Activated naive CD8-positive, alpha-beta T cell treated with anti-CD3 and anti-CD28 coated beads, Interleukin-2, amount 10 ng/mL, durations not matched to agents 7 days and 5 days (primary cell): ENCODE measurements at regions not wholly inside any gene's neighbourhood (a gene's known extent, or its start where the extent isn't known, plus 50 kb on each side); places are given as distances from the start of the nearest gene placed in this dataset.
"Not testable (repeated sequence)": the region's sequence is repeated elsewhere in the genome, so short reads cannot be mapped to it uniquely, and the experiment has no call there.

Experiments used
- ATAC-seq: fragments of 150-1000 bp; cut with Tn5 transposase; one replicate; pipeline ENCODE4 v1.10.0; 2021; ENCODE audit warnings: low read depth, moderate library complexity
- POLR2A ChIA-PET: fragments of 350-600 bp; sonication (Branson Sonifier 250); formaldehyde crosslinking; loops from one replicate; lab custom pipeline; 2021; ENCODE audit warnings: antibody characterized with exemption; lab: Charles Lee
- DNase-seq: peaks from one replicate; pipeline ENCODE4 v3.0.0; 2021
- H3K27ac Mint-ChIP-seq: one replicate; pipeline ENCODE4 v1.8.0; 2022; ENCODE audit warnings: mild to moderate bottlenecking, mixed read lengths
- H3K27me3 Mint-ChIP-seq: one replicate; pipeline ENCODE4 v1.8.0; 2022; ENCODE audit warnings: mild to moderate bottlenecking, moderate library complexity, mixed read lengths
- H3K36me3 Mint-ChIP-seq: one replicate; pipeline ENCODE4 v1.8.0; 2021; ENCODE audit warnings: mild to moderate bottlenecking, mixed read lengths
- H3K4me1 Mint-ChIP-seq: one replicate; pipeline ENCODE4 v1.8.0; 2021; ENCODE audit warnings: mixed read lengths
- H3K4me3 Mint-ChIP-seq: one replicate; pipeline ENCODE4 v1.8.0; 2022; ENCODE audit warnings: mild to moderate bottlenecking, moderate library complexity, mixed read lengths
- H3K9me3 Mint-ChIP-seq: one replicate; pipeline ENCODE4 v1.8.0; 2021; ENCODE audit warnings: mixed read lengths

DNA sequence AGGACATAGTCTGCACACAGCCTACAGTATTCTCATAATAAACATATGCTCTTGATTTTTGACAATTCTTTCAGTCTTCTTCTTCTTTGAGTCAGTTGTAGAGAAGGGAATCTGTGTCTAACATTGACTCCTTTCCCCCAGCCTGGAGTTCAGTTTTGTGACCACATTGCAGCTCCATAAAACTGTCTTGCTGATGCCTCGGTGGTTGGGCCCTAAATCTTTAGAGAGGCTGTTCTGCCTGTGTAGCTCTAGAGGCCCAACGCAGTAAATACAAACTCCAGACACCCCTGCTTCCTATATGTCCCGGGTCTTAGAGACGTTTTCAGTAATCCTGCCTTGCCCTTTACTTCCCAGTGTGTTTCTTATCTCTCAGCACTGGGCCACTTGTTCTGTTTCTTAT is 639.5 kb upstream of the AADAT start:
- DNase-seq (no peak), ATAC-seq (no peak)
- Mint-ChIP-seq H3K9me3 (peaks cover 1% of the 10 kb centered on the region), H3K27me3 (no peaks in the 10 kb centered on the region), H3K4me1 (no peaks in the 10 kb centered on the region), H3K4me3 (no peak overlapping the region), H3K36me3 (no peaks in the 10 kb centered on the region), H3K27ac (no peak overlapping the region)
- POLR2A ChIA-PET: no interaction called here

DNA sequence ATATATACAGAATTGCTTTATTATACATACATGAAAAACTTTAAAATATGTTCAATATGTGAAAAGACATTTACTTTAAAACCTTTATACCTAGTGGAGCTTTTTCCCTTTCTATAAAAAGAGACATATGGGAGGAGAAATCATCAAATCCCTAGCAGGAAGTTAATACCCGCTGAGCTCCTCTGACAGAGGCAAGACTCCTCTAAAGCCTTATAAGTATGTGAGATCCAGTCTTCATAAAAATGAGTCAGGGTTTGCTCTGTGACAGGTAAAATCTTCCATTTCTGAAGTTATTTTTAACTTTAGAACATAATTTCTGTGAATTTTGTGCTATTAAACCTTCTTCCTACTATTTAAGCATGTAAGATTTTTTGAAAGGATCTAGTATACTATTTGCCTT is 634.4 kb upstream of the AADAT start:
- POLR2A ChIA-PET: no interaction called here
- no peak for DNase-seq
- H3K4me1 Mint-ChIP-seq: no peaks in the 10 kb centered on the region
- H3K36me3 Mint-ChIP-seq: no peaks in the 10 kb centered on the region
- no peak for ATAC-seq
- H3K27me3 Mint-ChIP-seq: no peaks in the 10 kb centered on the region
- no peak overlapping the region for H3K4me3 Mint-ChIP-seq
- no peak overlapping the region for H3K27ac Mint-ChIP-seq
- peaks cover 3% of the 10 kb centered on the region for H3K9me3 Mint-ChIP-seq

DNA sequence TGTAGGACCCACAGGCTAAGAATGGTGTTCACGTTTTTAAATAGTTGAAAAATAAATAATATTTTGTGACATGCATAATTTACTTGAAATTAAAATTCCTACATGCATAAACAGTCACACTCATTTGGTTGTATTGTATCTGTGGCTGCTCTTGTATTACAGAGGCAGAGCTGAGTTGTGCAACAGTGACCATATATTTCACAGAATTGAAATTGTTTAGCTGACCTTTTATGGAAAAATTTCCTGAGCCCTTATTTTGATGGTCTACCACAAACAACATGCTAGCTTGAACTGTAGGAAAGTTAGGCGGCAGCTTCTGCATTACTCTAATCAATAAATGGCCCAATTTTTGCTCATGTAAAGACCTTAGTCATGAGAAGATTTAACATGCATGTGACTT is 633.4 kb upstream of the AADAT start:
- DNase-seq (no peak), ATAC-seq (no peak)
- POLR2A ChIA-PET: no interaction called here

DNA sequence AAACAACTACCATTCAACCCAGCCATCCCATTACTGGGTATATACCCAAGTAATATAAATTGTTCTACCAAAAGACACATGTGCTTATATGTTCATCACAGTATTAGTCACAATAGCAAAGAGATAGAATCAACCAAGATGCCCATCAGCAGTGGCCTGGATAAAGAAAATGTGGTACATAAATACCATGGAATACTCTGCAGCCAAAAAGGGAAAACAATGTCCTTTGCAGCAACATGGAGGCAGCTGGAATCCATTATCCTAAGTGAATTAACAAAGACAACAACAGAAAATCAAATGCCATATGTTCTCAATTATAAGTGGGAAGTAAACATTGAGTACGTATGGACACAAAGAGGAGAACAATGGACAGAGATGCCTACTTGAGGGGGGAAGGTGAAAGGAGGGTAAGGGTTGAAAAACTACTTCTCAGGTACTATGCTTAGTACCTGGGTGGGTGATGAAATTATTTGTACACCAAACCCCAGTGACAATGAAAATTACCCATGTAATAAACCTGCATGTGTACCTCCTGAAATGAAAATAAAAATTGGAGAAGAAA is 632.1 kb upstream of the AADAT start:
- peaks cover 2% of the 10 kb centered on the region for H3K9me3 Mint-ChIP-seq
- no peaks in the 10 kb centered on the region for H3K27me3 Mint-ChIP-seq
- no peak for DNase-seq
- H3K4me1 Mint-ChIP-seq: no peaks in the 10 kb centered on the region
- no peak overlapping the region for H3K27ac Mint-ChIP-seq
- no peak overlapping the region for H3K4me3 Mint-ChIP-seq
- no peaks in the 10 kb centered on the region for H3K36me3 Mint-ChIP-seq
- no peak for ATAC-seq
- POLR2A ChIA-PET: no interaction called here

More for the DNA sequence above, 633.4 kb upstream of the AADAT start:
- peaks cover 2% of the 10 kb centered on the region for H3K9me3 Mint-ChIP-seq
- H3K27ac Mint-ChIP-seq: no peak overlapping the region
- H3K27me3 Mint-ChIP-seq: no peaks in the 10 kb centered on the region
- H3K4me3 Mint-ChIP-seq: no peak overlapping the region
- no peaks in the 10 kb centered on the region for H3K36me3 Mint-ChIP-seq
- H3K4me1 Mint-ChIP-seq: no peaks in the 10 kb centered on the region

DNA sequence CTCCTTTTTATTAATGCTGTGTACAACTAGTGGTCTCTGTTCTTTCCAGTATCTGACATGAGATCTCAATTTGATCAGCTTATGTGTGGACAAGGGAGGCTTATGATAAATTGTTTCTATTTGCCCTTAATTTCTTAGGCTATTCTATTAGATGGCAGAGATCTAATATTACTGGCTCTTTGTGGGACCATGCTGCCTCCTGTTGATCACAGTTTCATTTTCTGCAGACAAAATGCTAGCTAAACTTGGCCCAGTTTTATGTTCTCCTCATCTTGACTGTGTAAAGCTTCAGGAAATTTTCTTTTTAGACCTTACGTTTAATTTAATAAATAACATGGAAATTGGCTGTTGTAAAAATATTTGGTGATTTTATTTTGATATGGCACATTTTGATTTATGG is 627.1 kb upstream of the AADAT start:
- Mint-ChIP-seq H3K9me3 (peaks cover 5% of the 10 kb centered on the region), H3K27me3 (no peaks in the 10 kb centered on the region), H3K36me3 (no peaks in the 10 kb centered on the region), H3K4me1 (no peaks in the 10 kb centered on the region), H3K4me3 (no peak overlapping the region), H3K27ac (no peak overlapping the region)
- POLR2A ChIA-PET: no interaction called here
- ATAC-seq (no peak), DNase-seq (no peak)

DNA sequence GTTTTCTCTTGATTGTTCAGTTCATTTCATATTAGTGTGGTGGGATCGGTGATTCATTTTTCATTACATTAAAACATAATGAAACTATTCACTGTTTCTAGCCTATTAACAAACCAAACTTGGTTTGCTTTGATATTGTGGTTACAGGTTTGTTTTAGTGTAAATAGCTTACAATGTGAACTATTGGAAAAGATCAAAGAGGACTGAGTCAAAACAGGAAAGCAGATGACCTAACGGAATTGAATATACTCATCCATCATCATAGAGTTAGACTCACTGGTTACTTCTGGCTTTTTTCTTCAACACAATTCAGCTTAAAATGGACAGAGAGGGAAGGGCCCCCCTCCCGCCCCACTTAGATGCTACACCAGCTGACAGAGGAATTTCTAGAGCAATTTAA is 616.2 kb upstream of the AADAT start:
- POLR2A ChIA-PET: no interaction called here
- no peak for DNase-seq
- no peaks in the 10 kb centered on the region for H3K4me1 Mint-ChIP-seq
- no peak for ATAC-seq
- H3K9me3 Mint-ChIP-seq: no peaks in the 10 kb centered on the region
- H3K27ac Mint-ChIP-seq: no peak overlapping the region
- H3K4me3 Mint-ChIP-seq: no peak overlapping the region
- no peaks in the 10 kb centered on the region for H3K36me3 Mint-ChIP-seq
- no peaks in the 10 kb centered on the region for H3K27me3 Mint-ChIP-seq

DNA sequence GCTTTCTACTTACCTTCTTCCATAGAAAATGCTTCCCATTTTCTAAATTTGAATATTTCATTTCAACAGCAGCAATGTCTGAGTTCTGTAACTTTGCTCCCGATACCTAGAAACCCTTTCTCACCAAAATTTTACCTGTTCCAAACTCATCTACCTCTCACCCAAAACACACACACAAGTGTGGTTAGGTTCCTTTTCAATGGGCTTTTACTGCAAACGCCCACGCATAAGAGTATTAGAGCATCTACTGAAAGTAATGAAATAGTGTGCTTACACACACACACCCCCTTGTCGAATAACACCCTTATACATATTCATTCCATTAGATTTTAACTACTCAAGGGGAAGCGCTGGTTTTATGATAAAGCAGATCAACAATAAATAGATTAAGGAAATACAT is 610.3 kb upstream of the AADAT start:
- ATAC-seq (no peak), DNase-seq (no peak)
- Mint-ChIP-seq H3K9me3 (peaks cover 2% of the 10 kb centered on the region), H3K36me3 (no peaks in the 10 kb centered on the region), H3K27ac (no peak overlapping the region), H3K4me3 (no peak overlapping the region), H3K4me1 (no peaks in the 10 kb centered on the region), H3K27me3 (no peaks in the 10 kb centered on the region)
- POLR2A ChIA-PET: no interaction called here

DNA sequence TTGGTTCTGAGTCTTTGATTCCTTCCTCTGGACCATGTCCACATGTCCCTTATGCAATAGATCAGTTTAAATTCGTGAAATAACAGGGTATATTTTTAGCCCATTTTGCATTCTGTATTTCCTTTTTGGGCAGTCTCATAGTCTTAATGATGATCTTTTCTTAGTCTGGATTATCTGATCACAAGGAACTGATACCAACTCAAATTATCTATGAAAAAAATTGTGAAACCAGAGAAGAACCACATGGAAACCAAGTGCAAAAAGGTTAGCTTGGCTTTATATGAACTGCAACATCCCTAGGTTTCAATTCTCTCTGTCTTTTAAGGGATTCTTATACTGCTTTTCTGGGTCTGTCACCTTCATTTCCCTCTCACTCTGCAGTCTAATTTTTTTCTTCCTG is 608.6 kb upstream of the AADAT start:
- POLR2A ChIA-PET: no interaction called here
- no peak for ATAC-seq
- Mint-ChIP-seq H3K4me3 (no peak overlapping the region), H3K4me1 (no peaks in the 10 kb centered on the region), H3K27me3 (no peaks in the 10 kb centered on the region), H3K27ac (no peak overlapping the region), H3K9me3 (peaks cover 2% of the 10 kb centered on the region), H3K36me3 (no peaks in the 10 kb centered on the region)
- DNase-seq: no peak

DNA sequence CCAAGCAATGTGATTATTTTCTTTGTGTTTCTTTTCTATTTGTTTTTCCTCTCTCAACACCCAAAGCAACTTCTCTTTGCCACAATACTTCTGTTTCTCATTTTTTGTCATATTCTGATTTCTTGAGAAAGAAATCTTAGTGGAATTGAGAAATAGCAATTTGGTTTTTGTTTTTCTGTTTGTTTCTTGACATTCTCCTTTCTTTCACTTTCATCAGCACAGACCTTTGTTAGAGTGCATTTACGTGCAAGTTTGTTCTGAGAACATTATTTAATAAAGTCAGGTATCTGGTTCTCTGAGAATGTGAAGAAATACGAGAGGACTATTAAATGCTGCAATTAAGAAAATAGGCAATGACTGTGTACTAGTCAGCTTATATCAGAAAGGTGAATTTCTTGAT is 608.1 kb upstream of the AADAT start:
- Mint-ChIP-seq H3K27me3 (no peaks in the 10 kb centered on the region), H3K36me3 (no peaks in the 10 kb centered on the region), H3K4me1 (no peaks in the 10 kb centered on the region), H3K4me3 (no peak overlapping the region), H3K27ac (no peak overlapping the region), H3K9me3 (peaks cover 2% of the 10 kb centered on the region)
- ATAC-seq: no peak
- no peak for DNase-seq
- POLR2A ChIA-PET: no interaction called here

DNA sequence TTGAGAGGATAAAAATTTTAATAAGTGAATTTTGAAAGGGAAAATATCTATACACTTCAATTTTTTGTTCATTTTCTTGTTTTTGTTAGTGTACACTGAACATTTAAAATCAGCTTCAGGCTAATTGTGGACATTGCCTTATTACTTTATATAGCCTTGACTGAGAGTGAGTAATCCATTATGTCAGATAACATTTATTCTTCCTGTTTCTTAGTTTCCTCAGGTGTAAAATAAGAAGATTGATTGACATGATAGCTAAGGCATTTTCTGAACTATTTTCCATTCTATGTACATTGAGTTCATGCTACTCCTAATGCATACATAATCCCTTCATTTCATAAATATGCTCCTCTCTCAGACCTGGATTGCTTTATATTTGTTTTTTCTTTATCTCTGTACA is 607.3 kb upstream of the AADAT start:
- peaks cover 2% of the 10 kb centered on the region for H3K9me3 Mint-ChIP-seq
- H3K36me3 Mint-ChIP-seq: no peaks in the 10 kb centered on the region
- POLR2A ChIA-PET: no interaction called here
- no peaks in the 10 kb centered on the region for H3K4me1 Mint-ChIP-seq
- no peak overlapping the region for H3K27ac Mint-ChIP-seq
- DNase-seq: no peak
- H3K27me3 Mint-ChIP-seq: no peaks in the 10 kb centered on the region
- H3K4me3 Mint-ChIP-seq: no peak overlapping the region
- ATAC-seq: no peak

DNA sequence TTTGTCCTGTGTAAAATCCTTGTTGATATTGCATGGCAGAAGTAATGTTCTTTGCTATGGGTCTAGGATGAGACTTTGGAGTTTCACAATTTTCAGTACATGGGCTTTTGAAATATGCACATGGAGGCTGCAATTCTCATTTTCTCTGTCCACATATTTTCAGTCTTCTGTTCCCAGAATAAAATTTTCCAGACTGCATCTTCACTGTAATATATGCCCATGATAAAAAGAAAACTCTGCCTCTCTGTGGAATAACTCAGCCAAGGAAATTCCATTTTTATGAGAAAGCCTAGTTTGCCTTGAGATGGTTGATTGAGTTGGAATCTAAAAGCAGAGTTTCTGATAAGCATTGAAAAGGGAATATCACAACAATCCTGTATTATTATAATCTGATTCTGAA is 601.4 kb upstream of the AADAT start:
- Mint-ChIP-seq H3K27ac (no peak overlapping the region), H3K9me3 (peaks cover 2% of the 10 kb centered on the region), H3K4me3 (no peak overlapping the region), H3K4me1 (no peaks in the 10 kb centered on the region), H3K27me3 (no peaks in the 10 kb centered on the region), H3K36me3 (no peaks in the 10 kb centered on the region)
- no peak for ATAC-seq
- DNase-seq: no peak
- POLR2A ChIA-PET: no interaction called here

DNA sequence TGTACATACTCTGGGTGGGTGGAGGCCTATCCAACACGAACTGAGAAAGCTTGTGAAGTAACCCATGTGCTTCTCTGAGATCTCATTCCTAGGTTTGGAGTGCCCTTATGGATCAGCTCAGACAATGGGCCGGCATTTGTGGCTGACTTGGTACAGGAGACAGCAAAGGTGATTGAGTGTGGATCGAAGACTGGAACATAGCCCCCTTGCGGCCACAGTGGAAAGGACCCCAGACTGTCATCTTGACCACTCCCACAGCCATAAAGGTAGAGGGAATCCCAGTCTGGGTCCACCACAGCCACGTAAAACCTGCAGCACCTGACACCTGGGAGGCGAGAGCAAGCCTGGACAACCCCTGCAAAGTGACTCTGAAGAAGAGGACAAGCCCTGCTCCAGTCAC is 598.0 kb upstream of the AADAT start:
- H3K4me1 Mint-ChIP-seq: no peaks in the 10 kb centered on the region
- POLR2A ChIA-PET: no interaction called here
- ATAC-seq (no peak), DNase-seq (no peak)
- no peak overlapping the region for H3K27ac Mint-ChIP-seq
- H3K4me3 Mint-ChIP-seq: no peak overlapping the region
- no peaks in the 10 kb centered on the region for H3K36me3 Mint-ChIP-seq
- no peaks in the 10 kb centered on the region for H3K9me3 Mint-ChIP-seq
- no peaks in the 10 kb centered on the region for H3K27me3 Mint-ChIP-seq

DNA sequence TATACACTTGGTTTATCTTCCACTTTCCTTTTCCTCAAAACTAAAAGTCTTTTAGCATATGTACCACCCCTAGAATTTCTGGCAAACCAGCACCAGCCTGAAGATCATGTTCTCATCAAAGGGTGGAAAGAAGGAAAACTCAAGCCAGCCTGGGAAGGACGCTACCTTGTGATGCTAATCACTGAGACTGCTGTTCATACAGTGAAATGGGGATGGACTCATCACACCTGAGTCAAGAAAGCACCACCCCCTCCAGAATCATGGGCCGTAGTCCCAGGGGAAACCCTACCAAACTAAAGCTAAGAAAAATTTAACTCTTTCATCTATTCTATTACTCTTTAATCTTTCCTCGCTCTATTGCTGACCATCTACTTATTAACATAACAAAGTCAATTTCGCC is 595.9 kb upstream of the AADAT start:
- H3K27ac Mint-ChIP-seq, H3K9me3 Mint-ChIP-seq, POLR2A ChIA-PET, DNase-seq, H3K4me3 Mint-ChIP-seq, H3K36me3 Mint-ChIP-seq, H3K27me3 Mint-ChIP-seq, ATAC-seq, H3K4me1 Mint-ChIP-seq: not testable (repeated sequence)

DNA sequence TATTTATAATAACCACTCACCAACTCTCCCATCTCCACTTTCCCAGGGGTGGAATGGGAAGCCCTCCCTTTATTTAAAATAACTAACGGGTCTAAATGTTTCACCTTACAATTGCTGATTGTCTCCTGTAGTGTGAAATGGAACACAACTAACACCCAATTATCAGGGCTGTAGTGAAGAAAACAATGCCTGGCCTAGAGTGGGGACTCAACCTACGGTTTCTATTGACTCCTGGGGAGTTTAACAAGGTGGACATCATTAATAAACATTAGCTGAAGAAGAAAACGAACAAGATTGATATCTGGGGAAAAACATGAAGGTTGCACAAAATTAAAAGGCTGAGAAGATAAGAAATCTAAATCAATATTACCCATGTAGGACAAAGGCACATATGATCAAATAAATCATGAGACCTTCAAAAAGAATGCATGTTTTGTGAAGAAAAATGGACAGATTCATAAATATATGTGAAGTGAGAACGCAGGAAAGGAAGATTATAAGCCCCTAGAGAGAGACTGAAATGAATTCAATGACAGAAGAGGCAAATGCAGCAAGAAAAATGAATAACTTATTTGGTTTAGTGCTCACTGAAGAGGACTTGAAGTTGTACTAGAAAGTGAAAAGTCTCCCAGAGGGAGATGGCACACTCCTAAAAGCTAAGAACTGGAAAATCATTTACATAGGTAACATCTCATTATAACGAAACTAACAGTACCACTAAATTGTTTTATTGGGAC is 593.0 kb upstream of the AADAT start:
- Mint-ChIP-seq H3K27me3 (no peaks in the 10 kb centered on the region), H3K4me3 (no peak overlapping the region), H3K9me3 (peaks cover 2% of the 10 kb centered on the region), H3K4me1 (no peaks in the 10 kb centered on the region), H3K27ac (no peak overlapping the region), H3K36me3 (no peaks in the 10 kb centered on the region)
- no peak for ATAC-seq
- DNase-seq: no peak
- POLR2A ChIA-PET: no interaction called here
